BLaER1 treated with 17β-estradiol and CSF1 and Interleukin-3, amounts not matched to agents 10 nM and 100 nM (cell line): ENCODE measurements at regions not wholly inside any gene's neighbourhood (a gene's known extent, or its start where the extent isn't known, plus 50 kb on each side); places are given as distances from the start of the nearest gene placed in this dataset.

Source experiments
- H3K27ac ChIP-seq, 11 experiments: shearing (Covaris generic); formaldehyde crosslinking; 2 replicates each; pipeline ENCODE4 v1.8.1; 2022
- H3K27me3 ChIP-seq, 11 experiments: shearing (Covaris generic); formaldehyde crosslinking; 2 replicates each; pipeline ENCODE4 v1.8.1; 2022
- H3K36me3 ChIP-seq, 11 experiments: shearing (Covaris generic); formaldehyde crosslinking; 2 replicates each; pipeline ENCODE4 v1.8.1; 2022
- H3K4me1 ChIP-seq, 10 experiments: shearing (Covaris generic); formaldehyde crosslinking; 2 replicates each; pipeline ENCODE4 v1.8.1; 2022
- H3K4me2 ChIP-seq, 11 experiments: shearing (Covaris generic); formaldehyde crosslinking; 2 replicates each; pipeline ENCODE4 v1.8.1; 2022
- H3K4me3 ChIP-seq, 10 experiments: shearing (Covaris generic); formaldehyde crosslinking; 2 replicates each; pipeline ENCODE4 v1.8.1; 2022
- H3K9ac ChIP-seq, 11 experiments: shearing (Covaris generic); formaldehyde crosslinking; 2 replicates each; pipeline ENCODE4 v1.8.1; 2022
- H3K9me3 ChIP-seq, 11 experiments: shearing (Covaris generic); formaldehyde crosslinking; replicated peaks in 1 of 11; 2 replicates each; pipeline ENCODE4 v1.8.1; 2022
- H4K20me1 ChIP-seq, 11 experiments: shearing (Covaris generic); formaldehyde crosslinking; 2 replicates each; pipeline ENCODE4 v1.8.1; 2022
- Cebpa-rat ChIP-seq, 11 experiments: shearing (Covaris generic); IDR thresholded peaks; 2 replicates each; pipeline ENCODE4 v1.8.1; 2022

DNA sequence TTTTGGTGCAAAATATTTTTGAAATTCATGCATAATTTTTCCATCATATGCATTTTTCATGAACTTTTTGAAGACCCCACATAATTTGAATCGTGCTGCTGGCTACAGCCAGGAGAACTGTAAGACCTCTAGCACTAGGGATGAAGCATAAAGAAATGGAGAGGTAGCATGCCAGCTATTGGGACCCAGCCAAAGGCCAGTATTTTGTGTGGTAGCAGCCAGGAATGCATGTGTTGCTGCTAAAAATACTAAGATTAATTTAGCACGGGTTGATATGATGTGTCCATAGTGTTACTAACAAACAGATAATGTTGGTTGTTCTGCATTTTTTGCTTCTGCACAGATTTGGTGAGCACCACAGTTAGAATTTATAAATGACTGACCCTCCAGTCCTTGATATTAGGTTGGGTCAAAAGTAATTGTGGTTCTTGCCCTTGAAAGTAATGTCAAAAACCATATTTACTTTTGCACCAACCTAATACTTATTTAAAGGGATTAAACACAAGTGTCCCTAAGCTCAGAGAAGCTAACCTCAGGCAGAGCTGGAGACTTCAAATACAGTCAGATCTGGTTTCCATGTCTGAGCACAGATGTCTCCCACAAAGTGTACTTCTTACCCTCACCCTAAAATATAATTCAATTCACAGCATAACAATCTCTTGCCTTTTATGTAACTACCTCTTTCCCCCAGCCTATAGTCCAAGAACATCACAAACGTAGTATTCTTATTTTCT lies 54.1 kb upstream of the NPSR1 start:
- TF ChIP-seq Cebpa-rat (IDR thresholded peaks at IDR 0.05): no peak
- Histone ChIP-seq H3K9ac (no peak overlapping the region), H3K27ac (no peak overlapping the region), H3K4me2 (no peak overlapping the region), H3K4me1 (no peaks in the 10 kb centered on the region), H3K36me3 (no peaks in the 10 kb centered on the region), H3K27me3 (no peaks in the 10 kb centered on the region), H3K4me3 (no peak overlapping the region), H4K20me1 (no peaks in the 10 kb centered on the region), H3K9me3 (peaks cover 0 to 7% (median 0%) of the 10 kb centered on the region in 11 experiments; a peak in 1 of 22 replicates)
